CD8-positive, alpha-beta memory T cell (primary cell): ENCODE measurements at regions not wholly inside any gene's neighbourhood (a gene's known extent, or its start where the extent isn't known, plus 50 kb on each side); places are given as distances from the start of the nearest gene placed in this dataset.
"Not testable (repeated sequence)": the region's sequence is repeated elsewhere in the genome, so short reads cannot be mapped to it uniquely, and the experiment has no call there.

Experiments
- CTCF ChIA-PET: fragments of 350-600 bp; sonication (Branson Sonifier 250); formaldehyde crosslinking; loops from one replicate; lab custom pipeline; 2021; ENCODE audit warnings: antibody characterized with exemption; lab: Charles Lee
- POLR2A ChIA-PET: fragments of 350-600 bp; sonication (Branson Sonifier 250); formaldehyde crosslinking; loops from one replicate; lab custom pipeline; 2021; ENCODE audit warnings: antibody characterized with exemption; lab: Charles Lee
- DNase-seq, 5 donors: peaks; one replicate each; pipeline versions ENCODE4 v3.0.0 to v3.0.0-alpha.2; 2020 to 2022; ENCODE audit warnings: mixed read lengths in 1 of 5
- H3K27ac ChIP-seq: one replicate; pipeline ENCODE4 v1.7.0; 2013; ENCODE audit warnings: low read depth, mild to moderate bottlenecking, low read length, moderate library complexity
- H3K27me3 ChIP-seq: 2 replicates; pipeline ENCODE4 v1.7.0; 2013; ENCODE audit warnings: low read length, mild to moderate bottlenecking; ENCODE audit not compliant: insufficient read depth, poor library complexity, severe bottlenecking
- H3K36me3 ChIP-seq: 2 replicates; pipeline ENCODE4 v1.7.0; 2013; ENCODE audit warnings: mild to moderate bottlenecking, low read length, moderate library complexity; ENCODE audit not compliant: insufficient read depth
- H3K4me1 ChIP-seq: 2 replicates; pipeline ENCODE4 v1.7.0; 2013; ENCODE audit warnings: mild to moderate bottlenecking, low read length, moderate library complexity; ENCODE audit not compliant: insufficient read depth
- H3K4me3 ChIP-seq: 2 replicates; pipeline ENCODE4 v1.7.0; 2013; ENCODE audit warnings: mild to moderate bottlenecking, low read length
- H3K9me3 ChIP-seq: 2 replicates; pipeline ENCODE4 v1.7.0; 2013; ENCODE audit warnings: mild to moderate bottlenecking, low read length
- H3K27ac Mint-ChIP-seq, 8 donors: one replicate each; pipeline ENCODE4 v1.8.0; 2020 to 2021; ENCODE audit warnings: mixed read lengths in 8 of 8, mild to moderate bottlenecking in 6 of 8, inconsistent platforms in 3 of 8, moderate library complexity in 3 of 8
- H3K27me3 Mint-ChIP-seq, 2 donors: one replicate each; pipeline ENCODE4 v1.8.0; 2020 to 2021; ENCODE audit warnings: mixed read lengths in 2 of 2, mild to moderate bottlenecking in 1 of 2, moderate library complexity in 1 of 2
- H3K36me3 Mint-ChIP-seq, 3 donors: one replicate each; pipeline ENCODE4 v1.8.0; 2020 to 2021; ENCODE audit warnings: mixed read lengths in 3 of 3, inconsistent platforms in 1 of 3, mild to moderate bottlenecking in 1 of 3
- H3K4me1 Mint-ChIP-seq, 3 donors: one replicate each; pipeline ENCODE4 v1.8.0; 2020 to 2021; ENCODE audit warnings: mixed read lengths in 3 of 3, inconsistent platforms in 1 of 3, mild to moderate bottlenecking in 1 of 3
- H3K4me3 Mint-ChIP-seq, 7 donors: one replicate each; pipeline ENCODE4 v1.8.0; 2020 to 2021; ENCODE audit warnings: mixed read lengths in 7 of 7, mild to moderate bottlenecking in 6 of 7, moderate library complexity in 4 of 7, inconsistent platforms in 2 of 7
- H3K9me3 Mint-ChIP-seq, 5 donors: one replicate each; pipeline ENCODE4 v1.8.0; 2020 to 2022; ENCODE audit warnings: mixed read lengths in 5 of 5, mild to moderate bottlenecking in 3 of 5, moderate library complexity in 2 of 5, inconsistent platforms in 1 of 5

DNA sequence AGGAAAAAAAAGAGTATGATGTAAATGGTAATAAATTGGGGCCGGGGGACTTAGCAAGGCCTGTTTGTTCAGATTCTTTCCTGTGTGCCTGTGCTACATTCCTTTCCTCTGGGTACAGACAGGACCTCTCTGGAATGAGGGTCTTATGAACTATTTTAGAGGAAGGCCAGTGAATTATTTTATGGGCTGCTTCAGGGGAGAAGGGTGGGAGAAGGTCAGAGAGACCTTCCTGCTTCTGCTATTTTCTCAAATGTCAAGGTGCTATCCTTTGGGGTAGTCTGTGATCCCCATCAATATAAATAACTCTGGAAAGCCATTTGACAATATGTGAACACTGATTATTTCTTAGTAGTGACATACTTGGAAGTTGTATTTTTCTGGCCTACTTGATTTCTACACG, 426.5 kb downstream of the SH2D4B start:
- peaks cover 0 to 4% of the 10 kb centered on the region in 2 donors for H3K27me3 Mint-ChIP-seq
- Histone ChIP-seq H3K4me1 (no peaks in the 10 kb centered on the region), H3K27ac (no peak overlapping the region), H3K4me3 (no peak overlapping the region), H3K27me3 (no peaks in the 10 kb centered on the region), H3K9me3 (no peaks in the 10 kb centered on the region), H3K36me3 (no peaks in the 10 kb centered on the region)
- CTCF ChIA-PET = no interaction called here
- no peaks in the 10 kb centered on the region for H3K36me3 Mint-ChIP-seq
- no peaks in the 10 kb centered on the region for H3K4me1 Mint-ChIP-seq
- no peak overlapping the region for H3K27ac Mint-ChIP-seq
- no peak overlapping the region for H3K4me3 Mint-ChIP-seq
- POLR2A ChIA-PET = no interaction called here
- H3K9me3 Mint-ChIP-seq = no peaks in the 10 kb centered on the region
- DNase-seq = no peak

- no peak overlapping the region for H3K27ac ChIP-seq
- Mint-ChIP-seq H3K27ac (no peak overlapping the region), H3K4me1 (no peaks in the 10 kb centered on the region), H3K36me3 (no peaks in the 10 kb centered on the region), H3K9me3 (no peaks in the 10 kb centered on the region), H3K27me3 (peaks cover 0 to 4% of the 10 kb centered on the region in 2 donors), H3K4me3 (no peak overlapping the region)
- no peaks in the 10 kb centered on the region for H3K27me3 ChIP-seq
- H3K9me3 ChIP-seq = no peaks in the 10 kb centered on the region
- POLR2A ChIA-PET = no interaction called here
- no peaks in the 10 kb centered on the region for H3K4me1 ChIP-seq
- no peaks in the 10 kb centered on the region for H3K36me3 ChIP-seq
- no peak overlapping the region for H3K4me3 ChIP-seq
- no peak for DNase-seq
- CTCF ChIA-PET = no interaction called here
These were observed 427.4 kb downstream of the SH2D4B start for GRCh38 chr10:80964955-80965614.

- DNase-seq = no peak
- Histone ChIP-seq H3K27me3 (no peaks in the 10 kb centered on the region), H3K9me3 (no peaks in the 10 kb centered on the region), H3K27ac (no peak overlapping the region), H3K36me3 (no peaks in the 10 kb centered on the region), H3K4me1 (no peaks in the 10 kb centered on the region), H3K4me3 (no peak overlapping the region)
- CTCF ChIA-PET = no interaction called here
- POLR2A ChIA-PET = no interaction called here
- peak overlapping the region in 1 of 8 donors; percentile 47 for H3K27ac Mint-ChIP-seq
- no peaks in the 10 kb centered on the region for H3K4me1 Mint-ChIP-seq
- no peak overlapping the region for H3K4me3 Mint-ChIP-seq
- H3K27me3 Mint-ChIP-seq = peaks cover 0 to 4% of the 10 kb centered on the region in 2 donors
- no peaks in the 10 kb centered on the region for H3K9me3 Mint-ChIP-seq
- H3K36me3 Mint-ChIP-seq = no peaks in the 10 kb centered on the region
These were observed 428.8 kb downstream of the SH2D4B start for GRCh38 chr10:80966326-80966986.

GRCh38 chr10:80967357-80967756, 429.7 kb downstream of the SH2D4B start:
- CTCF ChIA-PET, H3K4me1 ChIP-seq, POLR2A ChIA-PET, H3K27ac Mint-ChIP-seq, DNase-seq, H3K36me3 Mint-ChIP-seq, H3K27me3 Mint-ChIP-seq, H3K4me1 Mint-ChIP-seq, H3K36me3 ChIP-seq, H3K4me3 Mint-ChIP-seq, H3K9me3 Mint-ChIP-seq, H3K27me3 ChIP-seq, H3K4me3 ChIP-seq, H3K27ac ChIP-seq, H3K9me3 ChIP-seq: not testable (repeated sequence)

DNA sequence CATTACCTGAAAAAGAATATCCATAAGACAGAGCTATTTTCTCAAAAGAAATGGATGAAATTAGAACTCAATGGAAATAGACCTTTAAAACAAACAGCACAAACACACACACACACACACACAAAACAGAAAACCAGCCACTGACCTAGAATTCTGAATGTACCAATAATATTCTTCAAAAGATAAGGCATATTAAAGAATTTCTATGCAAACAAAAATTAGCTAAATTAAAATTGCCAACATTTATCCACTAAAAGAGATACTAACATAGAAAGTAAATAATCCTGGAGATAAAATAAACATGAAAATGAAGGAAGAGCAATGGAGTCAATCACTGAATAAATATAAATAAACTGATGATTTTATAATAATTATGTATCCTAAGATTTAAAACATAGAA, 431.2 kb downstream of the SH2D4B start:
- H3K27me3 ChIP-seq = no peaks in the 10 kb centered on the region
- Mint-ChIP-seq H3K27me3 (peaks cover 0 to 4% of the 10 kb centered on the region in 2 donors), H3K9me3 (no peaks in the 10 kb centered on the region), H3K4me1 (no peaks in the 10 kb centered on the region), H3K36me3 (no peaks in the 10 kb centered on the region), H3K27ac (no peak overlapping the region), H3K4me3 (no peak overlapping the region)
- no peaks in the 10 kb centered on the region for H3K36me3 ChIP-seq
- no peaks in the 10 kb centered on the region for H3K9me3 ChIP-seq
- ChIA-PET CTCF (no interaction called here), POLR2A (no interaction called here)
- no peak overlapping the region for H3K4me3 ChIP-seq
- H3K27ac ChIP-seq = no peak overlapping the region
- no peak for DNase-seq
- H3K4me1 ChIP-seq = no peaks in the 10 kb centered on the region

DNA sequence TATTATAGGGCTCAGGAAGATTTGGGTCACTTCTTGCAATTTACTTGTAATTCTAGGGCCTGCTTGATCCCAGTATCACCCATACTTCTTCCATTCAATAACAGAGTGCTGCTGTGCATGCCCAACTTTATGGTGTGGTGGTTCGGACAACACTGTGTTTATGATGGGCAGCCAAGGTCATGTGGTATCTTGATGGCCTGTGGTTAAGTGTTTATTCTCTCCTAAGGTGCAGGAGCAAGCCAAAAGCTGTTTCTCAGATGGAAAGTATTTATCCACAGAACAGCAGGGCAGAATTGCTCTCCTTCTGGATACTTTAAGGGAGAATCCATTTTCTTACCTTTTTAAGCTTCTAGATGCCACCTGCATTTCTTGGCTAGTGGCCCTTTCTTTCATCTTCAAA, 433.8 kb downstream of the SH2D4B start:
- H3K4me3 ChIP-seq = no peak overlapping the region
- no peaks in the 10 kb centered on the region for H3K9me3 ChIP-seq
- no peak for DNase-seq
- H3K4me3 Mint-ChIP-seq = no peak overlapping the region
- H3K36me3 Mint-ChIP-seq = no peaks in the 10 kb centered on the region
- H3K4me1 Mint-ChIP-seq = no peaks in the 10 kb centered on the region
- no peaks in the 10 kb centered on the region for H3K36me3 ChIP-seq
- H3K4me1 ChIP-seq = no peaks in the 10 kb centered on the region
- no peak overlapping the region for H3K27ac Mint-ChIP-seq
- H3K27me3 Mint-ChIP-seq = peaks cover 0 to 1% of the 10 kb centered on the region in 2 donors
- H3K9me3 Mint-ChIP-seq = no peaks in the 10 kb centered on the region
- no peak overlapping the region for H3K27ac ChIP-seq
- ChIA-PET POLR2A (no interaction called here), CTCF (no interaction called here)
- H3K27me3 ChIP-seq = no peaks in the 10 kb centered on the region

DNA sequence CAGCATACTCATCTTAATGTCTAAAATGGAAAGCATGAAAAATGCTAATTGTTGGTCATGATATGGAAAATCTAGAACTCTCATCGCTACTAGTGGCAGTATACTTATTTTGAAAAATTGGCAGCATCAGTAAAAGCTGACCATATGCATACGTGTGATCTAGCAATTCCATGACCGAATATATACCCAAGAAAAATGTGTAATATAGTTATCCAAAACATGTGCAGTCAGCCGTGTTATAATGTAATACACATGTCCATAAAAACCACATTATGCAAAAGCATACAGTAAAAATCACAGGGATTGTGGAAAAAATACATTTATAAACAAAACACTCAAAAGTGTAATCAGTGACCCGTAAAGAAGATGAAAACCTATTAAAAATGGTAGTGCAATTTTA, 439.0 kb downstream of the SH2D4B start:
- H3K9me3 Mint-ChIP-seq = peaks cover 0 to 3% (median 0%) of the 10 kb centered on the region in 5 donors
- H3K4me3 ChIP-seq = no peak overlapping the region
- DNase-seq = no peak
- H3K9me3 ChIP-seq = no peaks in the 10 kb centered on the region
- H3K4me1 Mint-ChIP-seq = no peaks in the 10 kb centered on the region
- no peaks in the 10 kb centered on the region for H3K36me3 ChIP-seq
- ChIA-PET CTCF (no interaction called here), POLR2A (no interaction called here)
- no peak overlapping the region for H3K27ac Mint-ChIP-seq
- no peak overlapping the region for H3K27ac ChIP-seq
- no peaks in the 10 kb centered on the region for H3K36me3 Mint-ChIP-seq
- no peaks in the 10 kb centered on the region for H3K4me1 ChIP-seq
- H3K27me3 ChIP-seq = no peaks in the 10 kb centered on the region
- H3K4me3 Mint-ChIP-seq = no peak overlapping the region
- no peaks in the 10 kb centered on the region for H3K27me3 Mint-ChIP-seq

DNA sequence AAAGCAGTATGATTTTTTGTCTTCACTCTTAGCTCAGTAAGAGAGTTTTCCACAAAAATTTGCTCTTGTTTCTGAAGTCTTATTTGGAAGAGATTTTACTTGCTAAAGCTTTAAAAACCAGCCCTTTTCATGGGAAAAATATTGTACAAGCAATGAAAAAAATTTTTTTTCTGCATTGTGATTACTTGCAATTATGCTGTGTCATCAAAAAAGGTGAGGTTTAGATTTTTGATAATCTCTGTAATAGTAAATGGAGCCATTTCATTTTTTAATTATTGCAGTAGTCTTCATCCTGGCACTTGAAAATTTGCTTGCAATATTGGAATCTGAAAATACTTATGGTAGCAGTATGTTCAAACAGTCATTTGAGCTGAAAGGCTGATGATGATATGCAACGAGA, 447.4 kb downstream of the SH2D4B start:
- CTCF ChIA-PET = no interaction called here
- H3K27ac ChIP-seq = no peak overlapping the region
- Mint-ChIP-seq H3K9me3 (peaks cover 0 to 8% (median 0%) of the 10 kb centered on the region in 5 donors), H3K36me3 (no peaks in the 10 kb centered on the region), H3K4me1 (no peaks in the 10 kb centered on the region), H3K4me3 (no peak overlapping the region), H3K27me3 (peaks cover 0 to 2% of the 10 kb centered on the region in 2 donors), H3K27ac (no peak overlapping the region)
- no peaks in the 10 kb centered on the region for H3K9me3 ChIP-seq
- no peaks in the 10 kb centered on the region for H3K27me3 ChIP-seq
- no peaks in the 10 kb centered on the region for H3K36me3 ChIP-seq
- no peak for DNase-seq
- POLR2A ChIA-PET = no interaction called here
- H3K4me1 ChIP-seq = no peaks in the 10 kb centered on the region
- H3K4me3 ChIP-seq = no peak overlapping the region
